ENCODE measurements at regions not wholly inside any gene's neighbourhood (a gene's known extent, or its start where the extent isn't known, plus 50 kb on each side); places are given as distances from the start of the nearest gene placed in this dataset.

GRCh38 chr2:226136739-226137138, 662.9 kb downstream of the IRS1 start:
- Mint-ChIP-seq H3K4me1 (ENCODE audit: insufficient read depth, unreplicated experiment) (peaks cover 9% of the 10 kb centered on the region), H3K9me3 (ENCODE audit: unreplicated experiment) (no peaks in the 10 kb centered on the region), H3K27ac (ENCODE audit: low read depth, unreplicated experiment) (peak overlapping the region; percentile 82), H3K4me3 (ENCODE audit: unreplicated experiment) (no peak overlapping the region), H3K36me3 (ENCODE audit: insufficient read depth, unreplicated experiment) (no peaks in the 10 kb centered on the region), H3K27me3 (ENCODE audit: insufficient read depth, unreplicated experiment) (no peaks in the 10 kb centered on the region)
- intact Hi-C loops (cut with micrococcal nuclease), result no loop called here
- ChIA-PET CTCF (interaction anchor here (0.6 to 1.3 kb wide), 4 partner anchors 13 to 868 kb away, joined by 3 read pairs; no protein-coding TSS in a partner anchor), POLR2A (interaction anchor here (0.7 to 2.5 kb wide), 7 partner anchors 11 to 666 kb away, joined by 3 to 33 read pairs (median 4); no protein-coding TSS in a partner anchor)
- TF ChIP-seq CTCF (IDR thresholded peaks at IDR 0.05; ENCODE audit: unreplicated experiment), result no peak
- no peak for DNase-seq (ENCODE audit: unreplicated experiment)
- BruUV-seq (replicated peaks), result no TSS peak

GRCh38 chr2:226135861-226136548, 663.6 kb downstream of the IRS1 start:
- Mint-ChIP-seq H3K4me1 (ENCODE audit: insufficient read depth, unreplicated experiment) (peaks cover 9% of the 10 kb centered on the region), H3K9me3 (ENCODE audit: unreplicated experiment) (no peaks in the 10 kb centered on the region), H3K36me3 (ENCODE audit: insufficient read depth, unreplicated experiment) (no peaks in the 10 kb centered on the region), H3K4me3 (ENCODE audit: unreplicated experiment) (no peak overlapping the region), H3K27ac (ENCODE audit: low read depth, unreplicated experiment) (no peak overlapping the region), H3K27me3 (ENCODE audit: insufficient read depth, unreplicated experiment) (no peaks in the 10 kb centered on the region)
- ChIA-PET CTCF (interaction anchor here (0.6 to 1.3 kb wide), 2 partner anchors 12 to 869 kb away, joined by 3 read pairs; no protein-coding TSS in a partner anchor), POLR2A (interaction anchor here (1.6 to 2.5 kb wide), 2 partner anchors 10 to 19 kb away, joined by 9 to 33 read pairs; no protein-coding TSS in a partner anchor)
- DNase-seq (ENCODE audit: unreplicated experiment), result no peak
- no peak for TF ChIP-seq CTCF (IDR thresholded peaks at IDR 0.05; ENCODE audit: unreplicated experiment)
- intact Hi-C loops (cut with micrococcal nuclease), result no loop called here
- no TSS peak for BruUV-seq (replicated peaks)

GRCh38 chr2:226132323-226133215, 667.1 kb downstream of the IRS1 start:
- Mint-ChIP-seq H3K9me3 (ENCODE audit: unreplicated experiment) (no peaks in the 10 kb centered on the region), H3K4me3 (ENCODE audit: unreplicated experiment) (no peak overlapping the region), H3K27me3 (ENCODE audit: insufficient read depth, unreplicated experiment) (no peaks in the 10 kb centered on the region), H3K4me1 (ENCODE audit: insufficient read depth, unreplicated experiment) (peaks cover 8% of the 10 kb centered on the region), H3K27ac (ENCODE audit: low read depth, unreplicated experiment) (no peak overlapping the region), H3K36me3 (ENCODE audit: insufficient read depth, unreplicated experiment) (no peaks in the 10 kb centered on the region)
- DNase-seq (ENCODE audit: unreplicated experiment), result no peak
- no peak for TF ChIP-seq CTCF (IDR thresholded peaks at IDR 0.05; ENCODE audit: unreplicated experiment)
- intact Hi-C loops (cut with micrococcal nuclease), result no loop called here
- ChIA-PET POLR2A (interaction anchor here (0.6 to 1.1 kb wide), 4 partner anchors 11 to 673 kb away, joined by 3 read pairs; no protein-coding TSS in a partner anchor), CTCF (interaction anchor here (0.6 to 0.8 kb wide), 3 partner anchors 21 to 668 kb away, joined by 3 to 4 read pairs (median 3); no protein-coding TSS in a partner anchor)
- BruUV-seq (replicated peaks), result no TSS peak

GRCh38 chr2:226131299-226131784, 668.3 kb downstream of the IRS1 start:
- intact Hi-C loops (cut with micrococcal nuclease), result no loop called here
- CTCF ChIA-PET, result no interaction called here
- no peaks in the 10 kb centered on the region for H3K9me3 Mint-ChIP-seq (ENCODE audit: unreplicated experiment)

More at GRCh38 chr2:226131299-226131784, 668.3 kb downstream of the IRS1 start:
- Mint-ChIP-seq H3K4me3 (ENCODE audit: unreplicated experiment) (no peak overlapping the region), H3K27me3 (ENCODE audit: insufficient read depth, unreplicated experiment) (no peaks in the 10 kb centered on the region), H3K36me3 (ENCODE audit: insufficient read depth, unreplicated experiment) (no peaks in the 10 kb centered on the region), H3K27ac (ENCODE audit: low read depth, unreplicated experiment) (no peak overlapping the region), H3K4me1 (ENCODE audit: insufficient read depth, unreplicated experiment) (no peaks in the 10 kb centered on the region)
- POLR2A ChIA-PET, result no interaction called here
- BruUV-seq (replicated peaks), result no TSS peak
- DNase-seq (ENCODE audit: unreplicated experiment), result no peak
- TF ChIP-seq CTCF (IDR thresholded peaks at IDR 0.05; ENCODE audit: unreplicated experiment), result no peak

All from MCF 10A (cell line).